ENCODE measurements at regions not wholly inside any gene's neighbourhood (a gene's known extent, or its start where the extent isn't known, plus 50 kb on each side); places are given as distances from the start of the nearest gene placed in this dataset.

DNA sequence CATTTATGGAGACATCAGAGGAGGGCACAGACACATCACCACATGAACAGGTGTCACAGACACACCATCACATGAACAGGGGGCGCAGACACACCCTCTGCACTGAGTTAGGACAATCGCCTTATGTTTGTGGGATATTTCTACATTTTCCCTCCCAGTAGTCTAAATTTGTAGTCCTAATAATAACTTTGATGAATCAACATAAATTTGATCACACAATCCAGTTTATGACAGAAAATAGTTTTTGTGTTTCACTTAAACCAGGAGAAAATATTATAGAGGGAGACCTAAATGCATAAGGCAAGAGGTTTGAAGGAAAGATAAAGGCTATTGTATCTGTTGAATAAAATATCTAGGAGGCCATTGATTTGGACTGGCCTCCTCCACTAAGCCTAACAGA lies 195.7 kb downstream of the GPX5 start (continued):
- TF ChIP-seq IRF2 (CRISPR knock-in tag; IDR thresholded peaks at IDR 0.05; ENCODE audit: borderline replicate concordance, low read depth) (no peak), EMX1 (CRISPR knock-in tag; IDR thresholded peaks at IDR 0.05) (no peak)
- TF ChIP-seq, protein P1, sequence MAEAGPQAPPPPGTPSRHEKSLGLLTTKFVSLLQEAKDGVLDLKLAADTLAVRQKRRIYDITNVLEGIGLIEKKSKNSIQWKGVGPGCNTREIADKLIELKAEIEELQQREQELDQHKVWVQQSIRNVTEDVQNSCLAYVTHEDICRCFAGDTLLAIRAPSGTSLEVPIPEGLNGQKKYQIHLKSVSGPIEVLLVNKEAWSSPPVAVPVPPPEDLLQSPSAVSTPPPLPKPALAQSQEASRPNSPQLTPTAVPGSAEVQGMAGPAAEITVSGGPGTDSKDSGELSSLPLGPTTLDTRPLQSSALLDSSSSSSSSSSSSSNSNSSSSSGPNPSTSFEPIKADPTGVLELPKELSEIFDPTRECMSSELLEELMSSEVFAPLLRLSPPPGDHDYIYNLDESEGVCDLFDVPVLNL (CRISPR knock-in tag; IDR thresholded peaks at IDR 0.05; ENCODE audit: borderline replicate concordance, low read depth), result no peak
- TF ChIP-seq, protein P2, sequence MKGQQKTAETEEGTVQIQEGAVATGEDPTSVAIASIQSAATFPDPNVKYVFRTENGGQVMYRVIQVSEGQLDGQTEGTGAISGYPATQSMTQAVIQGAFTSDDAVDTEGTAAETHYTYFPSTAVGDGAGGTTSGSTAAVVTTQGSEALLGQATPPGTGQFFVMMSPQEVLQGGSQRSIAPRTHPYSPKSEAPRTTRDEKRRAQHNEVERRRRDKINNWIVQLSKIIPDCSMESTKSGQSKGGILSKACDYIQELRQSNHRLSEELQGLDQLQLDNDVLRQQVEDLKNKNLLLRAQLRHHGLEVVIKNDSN (CRISPR knock-in tag; IDR thresholded peaks at IDR 0.05), result no peak
- TF ChIP-seq, protein P3, sequence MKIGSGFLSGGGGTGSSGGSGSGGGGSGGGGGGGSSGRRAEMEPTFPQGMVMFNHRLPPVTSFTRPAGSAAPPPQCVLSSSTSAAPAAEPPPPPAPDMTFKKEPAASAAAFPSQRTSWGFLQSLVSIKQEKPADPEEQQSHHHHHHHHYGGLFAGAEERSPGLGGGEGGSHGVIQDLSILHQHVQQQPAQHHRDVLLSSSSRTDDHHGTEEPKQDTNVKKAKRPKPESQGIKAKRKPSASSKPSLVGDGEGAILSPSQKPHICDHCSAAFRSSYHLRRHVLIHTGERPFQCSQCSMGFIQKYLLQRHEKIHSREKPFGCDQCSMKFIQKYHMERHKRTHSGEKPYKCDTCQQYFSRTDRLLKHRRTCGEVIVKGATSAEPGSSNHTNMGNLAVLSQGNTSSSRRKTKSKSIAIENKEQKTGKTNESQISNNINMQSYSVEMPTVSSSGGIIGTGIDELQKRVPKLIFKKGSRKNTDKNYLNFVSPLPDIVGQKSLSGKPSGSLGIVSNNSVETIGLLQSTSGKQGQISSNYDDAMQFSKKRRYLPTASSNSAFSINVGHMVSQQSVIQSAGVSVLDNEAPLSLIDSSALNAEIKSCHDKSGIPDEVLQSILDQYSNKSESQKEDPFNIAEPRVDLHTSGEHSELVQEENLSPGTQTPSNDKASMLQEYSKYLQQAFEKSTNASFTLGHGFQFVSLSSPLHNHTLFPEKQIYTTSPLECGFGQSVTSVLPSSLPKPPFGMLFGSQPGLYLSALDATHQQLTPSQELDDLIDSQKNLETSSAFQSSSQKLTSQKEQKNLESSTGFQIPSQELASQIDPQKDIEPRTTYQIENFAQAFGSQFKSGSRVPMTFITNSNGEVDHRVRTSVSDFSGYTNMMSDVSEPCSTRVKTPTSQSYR (CRISPR knock-in tag; IDR thresholded peaks at IDR 0.05), result no peak

DNA sequence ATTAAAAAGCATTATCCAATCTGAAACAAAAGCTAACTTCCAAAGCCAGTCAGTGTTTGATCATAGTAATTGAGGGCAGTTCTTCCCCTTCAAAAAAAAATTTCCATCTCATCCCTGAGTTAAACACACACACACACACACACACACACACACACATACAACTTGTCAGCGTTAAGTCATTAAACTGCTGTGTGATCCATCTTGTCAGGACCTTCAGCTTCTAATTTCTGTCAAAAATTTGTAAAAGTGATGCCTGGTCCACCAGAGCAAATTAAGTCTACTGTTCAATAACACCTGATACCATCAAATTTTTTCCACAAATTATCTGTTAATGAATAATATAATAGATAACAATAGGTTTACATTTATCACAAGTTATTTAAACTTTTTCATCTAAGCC lies 198.7 kb downstream of the GPX5 start:
- DNase-seq (ENCODE audit: low spot score), result no peak
- no peaks in the 10 kb centered on the region for H3K9me3 Mint-ChIP-seq
- H3K4me1 Mint-ChIP-seq, result peaks cover 30% of the 10 kb centered on the region
- POLR2A ChIA-PET, result interaction anchor here (0.6 to 0.7 kb wide), 2 partner anchors 17 to 22 kb away, joined by 3 read pairs; no protein-coding TSS in a partner anchor
- no peaks in the 10 kb centered on the region for H3K36me3 Mint-ChIP-seq
- no peak for TF ChIP-seq CREB1 (CRISPR knock-in tag; IDR thresholded peaks at IDR 0.05)
- TF ChIP-seq CBFB (CRISPR knock-in tag; IDR thresholded peaks at IDR 0.05; ENCODE audit: low read depth), result no peak
- no peak for TF ChIP-seq ZNF532 (CRISPR knock-in tag; IDR thresholded peaks at IDR 0.05; ENCODE audit: borderline replicate concordance)
- no peak for TF ChIP-seq AR (CRISPR knock-in tag; IDR thresholded peaks at IDR 0.05)
- TF ChIP-seq RELA (CRISPR knock-in tag; IDR thresholded peaks at IDR 0.05; ENCODE audit: borderline replicate concordance), result no peak
- no peak for TF ChIP-seq ZBTB21 (CRISPR knock-in tag; IDR thresholded peaks at IDR 0.05; ENCODE audit: borderline replicate concordance)
- no peak for TF ChIP-seq TEAD1 (CRISPR knock-in tag; IDR thresholded peaks at IDR 0.05)
- TF ChIP-seq, protein P3 (CRISPR knock-in tag; IDR thresholded peaks at IDR 0.05), result no peak
- TF ChIP-seq, protein P4, sequence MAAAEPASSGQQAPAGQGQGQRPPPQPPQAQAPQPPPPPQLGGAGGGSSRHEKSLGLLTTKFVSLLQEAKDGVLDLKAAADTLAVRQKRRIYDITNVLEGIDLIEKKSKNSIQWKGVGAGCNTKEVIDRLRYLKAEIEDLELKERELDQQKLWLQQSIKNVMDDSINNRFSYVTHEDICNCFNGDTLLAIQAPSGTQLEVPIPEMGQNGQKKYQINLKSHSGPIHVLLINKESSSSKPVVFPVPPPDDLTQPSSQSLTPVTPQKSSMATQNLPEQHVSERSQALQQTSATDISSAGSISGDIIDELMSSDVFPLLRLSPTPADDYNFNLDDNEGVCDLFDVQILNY (CRISPR knock-in tag; IDR thresholded peaks at IDR 0.05), result no peak
- no peak for TF ChIP-seq ELF4 (CRISPR knock-in tag; IDR thresholded peaks at IDR 0.05; ENCODE audit: low read depth)
- no peak overlapping the region for H3K4me3 Mint-ChIP-seq
- CTCF ChIA-PET, result interaction anchor here (1.3 kb wide), 1 partner anchor 182 kb away, joined by 4 read pairs; no protein-coding TSS in a partner anchor
- no peak for ATAC-seq
- H3K27ac Mint-ChIP-seq, result no peak overlapping the region
- H3K27me3 Mint-ChIP-seq (ENCODE audit: low read depth), result peaks cover 10% of the 10 kb centered on the region

Data from WTC11 (cell line).